ENCODE measurements at regions not wholly inside any gene's neighbourhood (a gene's known extent, or its start where the extent isn't known, plus 50 kb on each side); places are given as distances from the start of the nearest gene placed in this dataset.

- no peak for DNase-seq
Observed at GRCh38 chr9:107693625-107694326, 204.2 kb upstream of the KLF4 start.

- DNase-seq = no peak
Observed at GRCh38 chr9:107691664-107692063, 202.1 kb upstream of the KLF4 start.

- DNase-seq = no peak
Observed at GRCh38 chr9:107690021-107690420, 200.5 kb upstream of the KLF4 start.

- no peak for DNase-seq
Observed at GRCh38 chr9:107688728-107689127, 199.2 kb upstream of the KLF4 start.

GRCh38 chr9:107685901-107686300, 196.3 kb upstream of the KLF4 start:
- no peak for DNase-seq

GRCh38 chr9:107685376-107685775, 195.8 kb upstream of the KLF4 start:
- DNase-seq = no peak

- no peak for DNase-seq
Observed at GRCh38 chr9:107684224-107684623, 194.7 kb upstream of the KLF4 start.

GRCh38 chr9:107683566-107683965, 194.0 kb upstream of the KLF4 start:
- no peak for DNase-seq

- no peak for DNase-seq
Observed at GRCh38 chr9:107681988-107682387, 192.4 kb upstream of the KLF4 start.

- no peak for DNase-seq
Observed at GRCh38 chr9:107675351-107676259, 186.0 kb upstream of the KLF4 start.

- DNase-seq = no peak
Observed at GRCh38 chr9:107674721-107675277, 185.2 kb upstream of the KLF4 start.

GRCh38 chr9:107673861-107674720, 184.5 kb upstream of the KLF4 start:
- DNase-seq = no peak

- no peak for DNase-seq
Observed at GRCh38 chr9:107671588-107671987, 182.0 kb upstream of the KLF4 start.

GRCh38 chr9:107669422-107669821, 179.9 kb upstream of the KLF4 start:
- no peak for DNase-seq

- no peak for DNase-seq
Observed at GRCh38 chr9:107667231-107668070, 177.9 kb upstream of the KLF4 start.

GRCh38 chr9:107665057-107665456, 175.5 kb upstream of the KLF4 start:
- no peak for DNase-seq

GRCh38 chr9:107660976-107661375, 171.4 kb upstream of the KLF4 start:
- no peak for DNase-seq

GRCh38 chr9:107653263-107653821, 163.8 kb upstream of the KLF4 start:
- no peak for DNase-seq

- no peak for DNase-seq
Observed at GRCh38 chr9:107650995-107651394, 161.4 kb upstream of the KLF4 start.

GRCh38 chr9:107650321-107650720, 160.8 kb upstream of the KLF4 start:
- DNase-seq = no peak

- no peak for DNase-seq
Observed at GRCh38 chr9:107648153-107648715, 158.7 kb upstream of the KLF4 start.
